IMR-90 (cell line): ENCODE measurements at regions not wholly inside any gene's neighbourhood (a gene's known extent, or its start where the extent isn't known, plus 50 kb on each side); places are given as distances from the start of the nearest gene placed in this dataset.

ENCODE experiments used
- ATAC-seq: fragments of 200-7000 bp; cut with Tn5 transposase; 2 replicates; pipeline ENCODE4 v1.9.1; 2020; ENCODE audit warnings: low read depth, mild to moderate bottlenecking, moderate library complexity
- BruUV-seq: library from RNA; stranded (reverse); fragments of 400-500 nt; replicated peaks from 2 replicates; lab custom pipeline; 2021; lab: Mats Ljungman, UMichigan
- CTCF ChIA-PET: fragments of 300-600 bp; formaldehyde crosslinking; extraction: SDS; loops from one replicate; lab custom pipeline; 2021; ENCODE audit warnings: antibody characterized with exemption; lab: Yijun Ruan, JAX
- POLR2A ChIA-PET: fragments of 300-600 bp; sonication (Branson Sonifier 250); formaldehyde crosslinking; loops from one replicate; lab custom pipeline; 2022; ENCODE audit warnings: antibody characterized with exemption; ENCODE audit not compliant: unreplicated experiment; lab: Charles Lee
- DNase-seq: peaks from one replicate; pipeline ENCODE4 v3.0.0; 2013
- H2AFZ ChIP-seq: replicated peaks from 2 replicates; pipeline ENCODE3; 2013; ENCODE audit warnings: low read length, mild to moderate bottlenecking; ENCODE audit not compliant: poor library complexity
- H2AK5ac ChIP-seq: 2 replicates; pipeline ENCODE4 v1.6.1; 2013; ENCODE audit warnings: low read depth, low read length, inconsistent platforms
- H2AK9ac ChIP-seq: replicated peaks from 2 replicates; pipeline ENCODE3; 2013; ENCODE audit warnings: mild to moderate bottlenecking, low read depth, low read length, moderate library complexity; ENCODE audit not compliant: poor library complexity
- H2BK120ac ChIP-seq: 2 replicates; pipeline ENCODE4 v1.6.1; 2013; ENCODE audit warnings: low read depth, low read length, inconsistent platforms
- H2BK15ac ChIP-seq: 3 replicates; pipeline ENCODE4 v1.6.1; 2013; ENCODE audit warnings: low read depth, low read length, inconsistent platforms
- H2BK20ac ChIP-seq: 2 replicates; pipeline ENCODE4 v1.6.1; 2013; ENCODE audit warnings: low read depth, mild to moderate bottlenecking, inconsistent platforms, low read length, moderate library complexity
- H2BK5ac ChIP-seq: 2 replicates; pipeline ENCODE4 v1.6.1; 2013; ENCODE audit warnings: mild to moderate bottlenecking, low read depth, low read length, inconsistent platforms; ENCODE audit not compliant: poor library complexity, severe bottlenecking
- H3K14ac ChIP-seq: replicated peaks from 2 replicates; pipeline ENCODE4 v1.6.1; 2013; ENCODE audit warnings: low read depth, low read length, inconsistent platforms
- H3K18ac ChIP-seq: 2 replicates; pipeline ENCODE4 v1.6.1; 2013; ENCODE audit warnings: low read depth, low read length, control low read depth
- H3K23ac ChIP-seq: 2 replicates; pipeline ENCODE4 v1.6.1; 2013; ENCODE audit warnings: low read depth, low read length, inconsistent platforms
- H3K27ac ChIP-seq: 2 replicates; pipeline ENCODE4 v1.5.1; 2013; ENCODE audit warnings: mild to moderate bottlenecking, control low read depth, low read length; ENCODE audit not compliant: insufficient read depth
- H3K27me3 ChIP-seq: 2 replicates; pipeline ENCODE4 v1.6.1; 2013; ENCODE audit warnings: low read length; ENCODE audit not compliant: control insufficient read depth, insufficient read depth
- H3K36me3 ChIP-seq: 2 replicates; pipeline ENCODE4 v1.6.1; 2013; ENCODE audit warnings: low read length, mixed read lengths; ENCODE audit not compliant: control insufficient read depth, insufficient read depth
- H3K4ac ChIP-seq: 2 replicates; pipeline ENCODE4 v1.6.1; 2013; ENCODE audit warnings: low read depth, low read length, inconsistent platforms
- H3K4me1 ChIP-seq: 2 replicates; pipeline ENCODE4 v1.6.1; 2013; ENCODE audit warnings: low read length, mixed read lengths; ENCODE audit not compliant: control insufficient read depth, insufficient read depth
- H3K4me2 ChIP-seq: 2 replicates; pipeline ENCODE4 v1.6.1; 2013; ENCODE audit warnings: low read depth, mild to moderate bottlenecking, control low read depth, low read length, moderate library complexity
- H3K4me3 ChIP-seq: 2 replicates; pipeline ENCODE4 v1.5.1; 2013; ENCODE audit warnings: low read depth, mild to moderate bottlenecking, control low read depth, low read length, moderate library complexity; ENCODE audit not compliant: insufficient read depth
- H3K56ac ChIP-seq: 2 replicates; pipeline ENCODE4 v1.6.1; 2013; ENCODE audit warnings: low read length, inconsistent platforms; ENCODE audit not compliant: insufficient read depth; ENCODE audit errors: extremely low read depth
- H3K79me1 ChIP-seq, 2 experiments: 2 replicates each; pipeline ENCODE4 v1.6.1; 2013; ENCODE audit warnings: low read length in 2 of 2, inconsistent platforms in 1 of 2, low read depth in 1 of 2
- H3K9ac ChIP-seq: 2 replicates; pipeline ENCODE4 v1.6.1; 2013; ENCODE audit warnings: low read depth, low read length, control low read depth
- H3K9me1 ChIP-seq: 2 replicates; pipeline ENCODE4 v1.6.1; 2013; ENCODE audit warnings: low read length, inconsistent platforms; ENCODE audit not compliant: insufficient read depth
- H3K9me3 ChIP-seq: 2 replicates; pipeline ENCODE4 v1.6.1; 2013; ENCODE audit warnings: low read length; ENCODE audit not compliant: control insufficient read depth, insufficient read depth
- H4K20me1 ChIP-seq: 2 replicates; pipeline ENCODE4 v1.6.1; 2013; ENCODE audit warnings: low read length, inconsistent platforms; ENCODE audit not compliant: insufficient read depth
- H4K5ac ChIP-seq: 2 replicates; pipeline ENCODE4 v1.6.1; 2013; ENCODE audit warnings: mild to moderate bottlenecking, low read depth, low read length, control low read depth
- H4K8ac ChIP-seq, 2 experiments: 2 replicates each; pipeline ENCODE4 v1.6.1; 2013; ENCODE audit warnings: low read depth in 2 of 2, low read length in 2 of 2, control low read depth in 1 of 2, inconsistent platforms in 1 of 2
- H4K91ac ChIP-seq: 2 replicates; pipeline ENCODE4 v1.6.1; 2013; ENCODE audit warnings: low read depth, low read length, inconsistent platforms; ENCODE audit not compliant: insufficient read depth
- BHLHE40 ChIP-seq: fragments of 150-350 bp; IDR thresholded peaks from 2 replicates; pipeline ENCODE4 v1.6.1; 2016; ENCODE audit warnings: mild to moderate bottlenecking, low read depth, low read length
- SMC3 ChIP-seq: fragments of 150-350 bp; IDR thresholded peaks from 2 replicates; pipeline ENCODE4 v1.6.1; 2016; ENCODE audit warnings: low read depth, mild to moderate bottlenecking, antibody characterized with exemption, low read length, moderate library complexity
- WGBS, 2 experiments: methylation state at CpG; one replicate each; pipeline versions ENCODE4 v1.1.5 to v1.1.7; 2013; ENCODE audit warnings: missing lambda C conversion rate in 2 of 2; ENCODE audit not compliant: insufficient read length in 1 of 2; ENCODE audit errors: extremely low coverage in 2 of 2; 5-methylcytosine and 5-hydroxymethylcytosine counted together
- dilution Hi-C: fragments of 300-500 bp; cut with HindIII; formaldehyde crosslinking; loops from one replicate; pipeline ENCODE4 v1.14.3; 2018; ENCODE audit warnings: low sequenced_read_pairs; ENCODE audit not compliant: unreplicated experiment
- in situ Hi-C: fragments of 300-500 bp; cut with MboI; formaldehyde crosslinking; loops from 3 replicates; pipeline ENCODE4 v1.14.3; 2019; ENCODE audit warnings: low sequenced_read_pairs, inconsistent platforms, mixed read lengths
- intact Hi-C: fragments of 100-400 bp; cut with micrococcal nuclease; formaldehyde crosslinking; loops from 2 replicates; pipeline ENCODE4 v1.10.0; 2022

DNA sequence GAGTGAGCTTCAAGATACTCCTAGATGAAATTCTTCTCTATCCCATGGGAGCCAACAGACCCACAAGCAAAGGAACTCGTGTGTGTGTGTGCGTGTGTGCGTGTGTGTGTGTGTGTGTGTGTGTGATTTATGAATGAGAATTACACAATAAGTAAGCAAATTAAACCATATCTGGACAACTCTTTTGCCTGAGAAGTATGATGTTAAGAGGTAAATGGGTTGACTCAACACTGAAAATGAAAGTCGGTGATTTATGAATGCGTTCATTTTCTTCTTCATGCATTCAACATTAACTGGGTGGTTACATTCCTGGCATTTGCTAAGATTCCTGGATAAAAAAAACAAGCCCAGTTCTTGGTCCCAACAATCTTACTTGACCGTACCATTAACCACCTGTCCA, 171.3 kb upstream of the ZNF462 start:
- no peak for DNase-seq
- POLR2A ChIA-PET, result no interaction called here
- dilution Hi-C loops (no loop called here), intact Hi-C loops (no loop called here), in situ Hi-C loops (no loop called here)
- Histone ChIP-seq H2BK20ac (no peak overlapping the region), H3K9me1 (no peaks in the 10 kb centered on the region), H3K14ac (no peak overlapping the region), H3K56ac (no peak overlapping the region), H4K5ac (no peak overlapping the region), H2AK9ac (no peak overlapping the region), H3K4me3 (no peak overlapping the region), H3K9ac (no peak overlapping the region), H3K36me3 (no peaks in the 10 kb centered on the region), H3K18ac (no peak overlapping the region), H3K4ac (no peak overlapping the region), H2BK5ac (no peak overlapping the region), H3K4me1 (no peaks in the 10 kb centered on the region), H3K79me1 (no peaks in the 10 kb centered on the region), H3K9me3 (no peaks in the 10 kb centered on the region), H3K4me2 (no peak overlapping the region), H4K91ac (no peak overlapping the region), H3K27me3 (no peaks in the 10 kb centered on the region), H2BK120ac (no peak overlapping the region), H2BK15ac (no peak overlapping the region), H3K27ac (no peak overlapping the region), H3K23ac (no peak overlapping the region), H2AK5ac (no peak overlapping the region), H4K8ac (no peak overlapping the region), H2AFZ (no peak overlapping the region), H4K20me1 (no peaks in the 10 kb centered on the region)
- no CpG with 5 or more reads among the region's 6 CpGs for WGBS, 2 experiments
- BruUV-seq, result no TSS peak
- no peak for ATAC-seq
- TF ChIP-seq BHLHE40 (no peak), SMC3 (no peak)
- CTCF ChIA-PET, result no interaction called here
